Kidney capillary endothelial cell (primary cell): ENCODE measurements at regions not wholly inside any gene's neighbourhood (a gene's known extent, or its start where the extent isn't known, plus 50 kb on each side); places are given as distances from the start of the nearest gene placed in this dataset.

Experiments used
- DNase-seq: peaks from one replicate; pipeline ENCODE4 v3.0.0-alpha.2; 2018; ENCODE audit warnings: low spot score

- no peak for DNase-seq
Measured at GRCh38 chr4:83716874-83717273, 181.0 kb downstream of the GPAT3 start.

GRCh38 chr4:83712890-83713289 lies 177.0 kb downstream of the GPAT3 start:
- DNase-seq = no peak

GRCh38 chr4:83709627-83710026 lies 173.7 kb downstream of the GPAT3 start:
- DNase-seq = no peak

GRCh38 chr4:83708500-83709175 lies 172.7 kb downstream of the GPAT3 start:
- no peak for DNase-seq

GRCh38 chr4:83704786-83705185 lies 168.9 kb downstream of the GPAT3 start:
- no peak for DNase-seq

GRCh38 chr4:83703752-83704151 lies 167.8 kb downstream of the GPAT3 start:
- DNase-seq = no peak

GRCh38 chr4:83701041-83701440 lies 165.1 kb downstream of the GPAT3 start:
- DNase-seq = no peak

GRCh38 chr4:83699358-83699757 lies 163.4 kb downstream of the GPAT3 start:
- DNase-seq = no peak

GRCh38 chr4:83692028-83692427 lies 156.1 kb downstream of the GPAT3 start:
- peak; percentile 21 for DNase-seq

- peak; percentile 65 for DNase-seq
Measured at GRCh38 chr4:83686166-83686565, 150.3 kb downstream of the GPAT3 start.

GRCh38 chr4:83679692-83680091 lies 143.8 kb downstream of the GPAT3 start:
- DNase-seq = no peak

- DNase-seq = no peak
Measured at GRCh38 chr4:83679254-83679653, 143.3 kb downstream of the GPAT3 start.

- DNase-seq = no peak
Measured at GRCh38 chr4:83677656-83678055, 141.7 kb downstream of the GPAT3 start.

- DNase-seq = no peak
Measured at GRCh38 chr4:83664741-83665140, 128.8 kb downstream of the GPAT3 start.

GRCh38 chr4:83664071-83664470 lies 128.2 kb downstream of the GPAT3 start:
- DNase-seq = no peak

GRCh38 chr4:83662204-83662603 lies 126.3 kb downstream of the GPAT3 start:
- no peak for DNase-seq

GRCh38 chr4:83661359-83661758 lies 125.5 kb downstream of the GPAT3 start:
- DNase-seq = no peak

GRCh38 chr4:83660578-83660977 lies 124.7 kb downstream of the GPAT3 start:
- DNase-seq = no peak

- DNase-seq = no peak
Measured at GRCh38 chr4:83658806-83659205, 122.9 kb downstream of the GPAT3 start.

- no peak for DNase-seq
Measured at GRCh38 chr4:83657336-83657735, 121.4 kb downstream of the GPAT3 start.
